ENCODE measurements at regions not wholly inside any gene's neighbourhood (a gene's known extent, or its start where the extent isn't known, plus 50 kb on each side); places are given as distances from the start of the nearest gene placed in this dataset.

GRCh38 chr6:81093051-81093450 is 659.4 kb downstream of the TENT5A start:
- TF ChIP-seq TFCP2L1 (CRISPR knock-in tag; IDR thresholded peaks at IDR 0.05) = no peak
- no peak for TF ChIP-seq POLR2A (IDR thresholded peaks at IDR 0.05; ENCODE audit: low read length)
- no peak for TF ChIP-seq MAZ (IDR thresholded peaks at IDR 0.05; ENCODE audit: borderline replicate concordance, low read depth, low read length)
- TF ChIP-seq CEBPB (IDR thresholded peaks at IDR 0.05) = no peak
- TF ChIP-seq CTCF (IDR thresholded peaks at IDR 0.05) = no peak
